GM23338 (cell line): ENCODE measurements at regions not wholly inside any gene's neighbourhood (a gene's known extent, or its start where the extent isn't known, plus 50 kb on each side); places are given as distances from the start of the nearest gene placed in this dataset.

ENCODE experiments used
- ATAC-seq: fragments of 200-7000 bp; cut with Tn5 transposase; 3 replicates; pipeline ENCODE4 v1.9.1; 2020
- DNase-seq: peaks from one replicate; pipeline ENCODE4 v3.0.0-alpha.2; 2015; ENCODE audit warnings: low spot score
- H2AFZ ChIP-seq: fragments of 200-600 bp; sonication (generic); 2 replicates; pipeline ENCODE4 v1.8.0; 2016; ENCODE audit warnings: antibody characterized with exemption, mild to moderate bottlenecking, moderate library complexity
- H3F3A ChIP-seq: fragments of 200-600 bp; sonication (generic); replicated peaks from 2 replicates; pipeline ENCODE4 v1.8.0; 2017; ENCODE audit warnings: antibody characterized with exemption, mixed run types, low read depth
- H3K27ac ChIP-seq: fragments of 200-600 bp; sonication (generic); 2 replicates; pipeline ENCODE4 v1.6.1; 2016; ENCODE audit warnings: low read depth
- H3K27me3 ChIP-seq: fragments of 200-600 bp; sonication (generic); 2 replicates; pipeline ENCODE4 v1.8.0; 2016; ENCODE audit warnings: mild to moderate bottlenecking, mixed run types, moderate library complexity; ENCODE audit not compliant: insufficient read depth
- H3K36me3 ChIP-seq: fragments of 200-600 bp; sonication (generic); 2 replicates; pipeline ENCODE4 v1.8.0; 2016; ENCODE audit warnings: mild to moderate bottlenecking; ENCODE audit not compliant: insufficient read depth
- H3K4me1 ChIP-seq: fragments of 200-600 bp; sonication (generic); 2 replicates; pipeline ENCODE4 v1.8.0; 2016; ENCODE audit warnings: mild to moderate bottlenecking, moderate library complexity; ENCODE audit not compliant: insufficient read depth
- H3K4me2 ChIP-seq: fragments of 200-600 bp; sonication (generic); 2 replicates; pipeline ENCODE4 v1.7.1; 2017; ENCODE audit warnings: mixed run types
- H3K4me3 ChIP-seq: fragments of 200-600 bp; sonication (generic); 2 replicates; pipeline ENCODE4 v1.6.1; 2016; ENCODE audit warnings: mixed run types
- H3K79me2 ChIP-seq: fragments of 200-600 bp; sonication (generic); replicated peaks from 2 replicates; pipeline ENCODE4 v1.8.0; 2017; ENCODE audit warnings: mild to moderate bottlenecking; ENCODE audit not compliant: insufficient read depth
- H3K9me2 ChIP-seq: fragments of 200-600 bp; sonication (generic); 2 replicates; pipeline ENCODE4 v1.8.0; 2017; ENCODE audit not compliant: insufficient read depth
- H4K20me1 ChIP-seq: fragments of 200-600 bp; sonication (generic); replicated peaks from 2 replicates; pipeline ENCODE4 v1.8.0; 2017; ENCODE audit warnings: mild to moderate bottlenecking; ENCODE audit not compliant: insufficient read depth
- H3K27ac Mint-ChIP-seq: 2 replicates; pipeline ENCODE4 v1.8.0; 2020; ENCODE audit warnings: inconsistent platforms, mild to moderate bottlenecking, moderate library complexity, mixed read lengths
- H3K27me3 Mint-ChIP-seq: 3 replicates; pipeline ENCODE4 v1.8.0; 2022; ENCODE audit warnings: low read depth, mild to moderate bottlenecking, moderate library complexity, mixed read lengths, inconsistent platforms; ENCODE audit not compliant: insufficient read depth, poor library complexity
- H3K36me3 Mint-ChIP-seq: 3 replicates; pipeline ENCODE4 v1.8.0; 2021; ENCODE audit warnings: low read depth, mild to moderate bottlenecking, inconsistent platforms, moderate library complexity, mixed read lengths
- H3K4me1 Mint-ChIP-seq: 3 replicates; pipeline ENCODE4 v1.8.0; 2020; ENCODE audit warnings: mild to moderate bottlenecking, inconsistent platforms, mixed read lengths
- H3K4me3 Mint-ChIP-seq: 3 replicates; pipeline ENCODE4 v1.8.0; 2021; ENCODE audit warnings: moderate library complexity, mild to moderate bottlenecking, inconsistent platforms, mixed read lengths
- H3K9me3 Mint-ChIP-seq: 3 replicates; pipeline ENCODE4 v1.8.0; 2020; ENCODE audit warnings: moderate library complexity, mild to moderate bottlenecking, inconsistent platforms, mixed read lengths
- CREB1 ChIP-seq: fragments of 250-450 bp; sonication (Bioruptor Pico); IDR thresholded peaks from 2 replicates; pipeline ENCODE4 v1.5.0; 2020; ENCODE audit warnings: low read depth, mild to moderate bottlenecking, moderate library complexity
- JUNB ChIP-seq: IDR thresholded peaks from one replicate; pipeline ENCODE4 v1.6.1; 2016; ENCODE audit warnings: antibody characterized with exemption; ENCODE audit not compliant: unreplicated experiment
- NANOG ChIP-seq: IDR thresholded peaks from 2 replicates; pipeline ENCODE4 v1.6.1; 2016; ENCODE audit warnings: antibody characterized with exemption, borderline replicate concordance
- POLR2AphosphoS5 ChIP-seq: IDR thresholded peaks from 2 replicates; pipeline ENCODE4 v1.6.1; 2016; ENCODE audit warnings: antibody characterized with exemption, low read depth
- REST ChIP-seq: IDR thresholded peaks from one replicate; pipeline ENCODE4 v1.6.1; 2018; ENCODE audit warnings: antibody characterized with exemption; ENCODE audit not compliant: unreplicated experiment
- STAT1 ChIP-seq: IDR thresholded peaks from one replicate; pipeline ENCODE4 v1.6.1; 2016; ENCODE audit warnings: antibody characterized with exemption; ENCODE audit not compliant: unreplicated experiment
- ZNF114 ChIP-seq: fragments of 250-450 bp; sonication (Bioruptor Pico); IDR thresholded peaks from 2 replicates; pipeline ENCODE4 v1.5.0; 2020; ENCODE audit warnings: mild to moderate bottlenecking, moderate library complexity
- ZNF462 ChIP-seq: fragments of 250-450 bp; sonication (Bioruptor Pico); IDR thresholded peaks from 2 replicates; pipeline ENCODE4 v1.5.0; 2020; ENCODE audit warnings: mild to moderate bottlenecking, moderate library complexity
- TF ChIP-seq, protein P1 (sequence below), 2 experiments: fragments of 200-600 bp in 1 of 2; sonication (generic) in 1 of 2; conservative IDR thresholded peaks; 2 replicates each; pipeline versions ENCODE4 v1.5.1 to v1.6.1; 2016 to 2017; ENCODE audit warnings: antibody characterized with exemption in 2 of 2, low read depth in 2 of 2, mild to moderate bottlenecking in 2 of 2, moderate library complexity in 1 of 2
- TF ChIP-seq, protein P2 (sequence below): IDR thresholded peaks from 2 replicates; pipeline ENCODE4 v1.6.1; 2016; ENCODE audit warnings: antibody characterized with exemption

- H3K27ac Mint-ChIP-seq, result no peak overlapping the region
- no peaks in the 10 kb centered on the region for H4K20me1 ChIP-seq
- H2AFZ ChIP-seq, result no peak overlapping the region
- H3K27ac ChIP-seq, result no peak overlapping the region
- no peak for TF ChIP-seq ZNF114 (CRISPR knock-in tag)
- TF ChIP-seq, protein P1, sequence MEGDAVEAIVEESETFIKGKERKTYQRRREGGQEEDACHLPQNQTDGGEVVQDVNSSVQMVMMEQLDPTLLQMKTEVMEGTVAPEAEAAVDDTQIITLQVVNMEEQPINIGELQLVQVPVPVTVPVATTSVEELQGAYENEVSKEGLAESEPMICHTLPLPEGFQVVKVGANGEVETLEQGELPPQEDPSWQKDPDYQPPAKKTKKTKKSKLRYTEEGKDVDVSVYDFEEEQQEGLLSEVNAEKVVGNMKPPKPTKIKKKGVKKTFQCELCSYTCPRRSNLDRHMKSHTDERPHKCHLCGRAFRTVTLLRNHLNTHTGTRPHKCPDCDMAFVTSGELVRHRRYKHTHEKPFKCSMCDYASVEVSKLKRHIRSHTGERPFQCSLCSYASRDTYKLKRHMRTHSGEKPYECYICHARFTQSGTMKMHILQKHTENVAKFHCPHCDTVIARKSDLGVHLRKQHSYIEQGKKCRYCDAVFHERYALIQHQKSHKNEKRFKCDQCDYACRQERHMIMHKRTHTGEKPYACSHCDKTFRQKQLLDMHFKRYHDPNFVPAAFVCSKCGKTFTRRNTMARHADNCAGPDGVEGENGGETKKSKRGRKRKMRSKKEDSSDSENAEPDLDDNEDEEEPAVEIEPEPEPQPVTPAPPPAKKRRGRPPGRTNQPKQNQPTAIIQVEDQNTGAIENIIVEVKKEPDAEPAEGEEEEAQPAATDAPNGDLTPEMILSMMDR (conservative IDR thresholded peaks at IDR 0.05; ENCODE audit: low read depth in 2 of 2), result no peak
- TF ChIP-seq STAT1, result no peak
- no peak for TF ChIP-seq REST
- TF ChIP-seq, protein P2, sequence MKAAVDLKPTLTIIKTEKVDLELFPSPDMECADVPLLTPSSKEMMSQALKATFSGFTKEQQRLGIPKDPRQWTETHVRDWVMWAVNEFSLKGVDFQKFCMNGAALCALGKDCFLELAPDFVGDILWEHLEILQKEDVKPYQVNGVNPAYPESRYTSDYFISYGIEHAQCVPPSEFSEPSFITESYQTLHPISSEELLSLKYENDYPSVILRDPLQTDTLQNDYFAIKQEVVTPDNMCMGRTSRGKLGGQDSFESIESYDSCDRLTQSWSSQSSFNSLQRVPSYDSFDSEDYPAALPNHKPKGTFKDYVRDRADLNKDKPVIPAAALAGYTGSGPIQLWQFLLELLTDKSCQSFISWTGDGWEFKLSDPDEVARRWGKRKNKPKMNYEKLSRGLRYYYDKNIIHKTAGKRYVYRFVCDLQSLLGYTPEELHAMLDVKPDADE, result no peak
- no peak for TF ChIP-seq POLR2AphosphoS5
- TF ChIP-seq NANOG, result no peak
- TF ChIP-seq CREB1 (CRISPR knock-in tag), result no peak
- TF ChIP-seq ZNF462, result no peak
- TF ChIP-seq JUNB, result no peak
- H3K9me3 Mint-ChIP-seq, result no peaks in the 10 kb centered on the region
- ATAC-seq, result no peak
- DNase-seq, result no peak
- no peaks in the 10 kb centered on the region for H3K27me3 Mint-ChIP-seq
- no peaks in the 10 kb centered on the region for H3K27me3 ChIP-seq
- no peak overlapping the region for H3K4me3 ChIP-seq
- H3K4me1 Mint-ChIP-seq, result peaks cover 2% of the 10 kb centered on the region; the same call in 1 of the 3 replicates
- no peaks in the 10 kb centered on the region for H3K9me2 ChIP-seq
- no peaks in the 10 kb centered on the region for H3K36me3 Mint-ChIP-seq
- H3F3A ChIP-seq, result no peaks in the 10 kb centered on the region
- no peaks in the 10 kb centered on the region for H3K4me1 ChIP-seq
- H3K4me2 ChIP-seq, result no peak overlapping the region
- H3K36me3 ChIP-seq, result no peaks in the 10 kb centered on the region
- H3K79me2 ChIP-seq, result no peaks in the 10 kb centered on the region
- no peak overlapping the region for H3K4me3 Mint-ChIP-seq
Measured at GRCh38 chr2:185891403-185891802, 152.8 kb downstream of the FSIP2 start.
